ENCODE measurements at regions not wholly inside any gene's neighbourhood (a gene's known extent, or its start where the extent isn't known, plus 50 kb on each side); places are given as distances from the start of the nearest gene placed in this dataset.
A peak's percentile ranks its signal among the peaks of the same experiment; 100 is the strongest.
"Not testable (repeated sequence)": the region's sequence is repeated elsewhere in the genome, so short reads cannot be mapped to it uniquely, and the experiment has no call there.

GRCh38 chr10:6692856-6693255 is 112.8 kb upstream of the PRKCQ start:
- no peak for TF ChIP-seq CTCF (IDR thresholded peaks at IDR 0.05; ENCODE audit: low read depth, low read length)
- H3K4me3 ChIP-seq (ENCODE audit: low read depth, low read length): no peak overlapping the region

GRCh38 chr10:6692103-6692502 is 112.0 kb upstream of the PRKCQ start:
- H3K4me3 ChIP-seq (ENCODE audit: low read depth, low read length): no peak overlapping the region
- no peak for TF ChIP-seq CTCF (IDR thresholded peaks at IDR 0.05; ENCODE audit: low read depth, low read length)

GRCh38 chr10:6689036-6689435 is 109.0 kb upstream of the PRKCQ start:
- TF ChIP-seq CTCF (IDR thresholded peaks at IDR 0.05; ENCODE audit: low read depth, low read length): no peak
- H3K4me3 ChIP-seq (ENCODE audit: low read depth, low read length): no peak overlapping the region

- H3K4me3 ChIP-seq (ENCODE audit: low read depth, low read length): no peak overlapping the region
- no peak for TF ChIP-seq CTCF (IDR thresholded peaks at IDR 0.05; ENCODE audit: low read depth, low read length)
These were observed 100.7 kb upstream of the PRKCQ start for GRCh38 chr10:6680735-6681134.

GRCh38 chr10:6678956-6679355 is 98.9 kb upstream of the PRKCQ start:
- TF ChIP-seq CTCF (IDR thresholded peaks at IDR 0.05; ENCODE audit: low read depth, low read length): no peak
- no peak overlapping the region for H3K4me3 ChIP-seq (ENCODE audit: low read depth, low read length)

- peak; percentile 61 for TF ChIP-seq CTCF (IDR thresholded peaks at IDR 0.05; ENCODE audit: low read depth, low read length)
These were observed 98.2 kb upstream of the PRKCQ start for GRCh38 chr10:6678211-6678803.

GRCh38 chr10:6677129-6677528 is 97.1 kb upstream of the PRKCQ start:
- H3K4me3 ChIP-seq (ENCODE audit: low read depth, low read length): not testable (repeated sequence)

More at GRCh38 chr10:6678211-6678803, 98.2 kb upstream of the PRKCQ start:
- no peak overlapping the region for H3K4me3 ChIP-seq (ENCODE audit: low read depth, low read length)

GRCh38 chr10:6674291-6674690 is 94.2 kb upstream of the PRKCQ start:
- TF ChIP-seq CTCF (IDR thresholded peaks at IDR 0.05; ENCODE audit: low read depth, low read length): no peak
- no peak overlapping the region for H3K4me3 ChIP-seq (ENCODE audit: low read depth, low read length)

All from WI38 (cell line).